HG03175 (cell line): ENCODE measurements at regions not wholly inside any gene's neighbourhood (a gene's known extent, or its start where the extent isn't known, plus 50 kb on each side); places are given as distances from the start of the nearest gene placed in this dataset.
A peak's percentile ranks its signal among the peaks of the same experiment; 100 is the strongest.

Experiments used
- ATAC-seq: cut with Tn5 transposase; IDR thresholded peaks from one replicate; pipeline ENCODE4 v1.9.1; 2021; ENCODE audit warnings: mild to moderate bottlenecking, moderate library complexity; ENCODE audit not compliant: unreplicated experiment

DNA sequence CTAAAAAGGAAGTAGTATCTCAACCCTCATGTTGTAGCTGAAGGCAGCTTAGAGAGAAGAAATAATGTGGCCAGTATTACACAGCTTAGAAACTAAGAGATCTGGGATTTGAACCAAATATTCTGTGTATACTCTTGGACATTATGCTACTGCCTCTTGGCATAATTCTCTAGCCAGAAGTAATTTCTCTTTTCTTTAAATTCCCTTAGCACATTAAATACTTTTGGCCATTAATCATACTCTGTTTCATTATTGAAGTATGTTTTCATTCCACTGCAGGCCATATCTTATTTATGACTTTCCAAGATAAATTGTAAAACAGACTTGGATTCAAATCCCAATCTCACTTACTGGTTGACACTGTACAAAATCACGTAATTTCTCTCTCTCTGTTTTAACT is 181.3 kb upstream of the SPAG17 start:
- ATAC-seq, result no peak

DNA sequence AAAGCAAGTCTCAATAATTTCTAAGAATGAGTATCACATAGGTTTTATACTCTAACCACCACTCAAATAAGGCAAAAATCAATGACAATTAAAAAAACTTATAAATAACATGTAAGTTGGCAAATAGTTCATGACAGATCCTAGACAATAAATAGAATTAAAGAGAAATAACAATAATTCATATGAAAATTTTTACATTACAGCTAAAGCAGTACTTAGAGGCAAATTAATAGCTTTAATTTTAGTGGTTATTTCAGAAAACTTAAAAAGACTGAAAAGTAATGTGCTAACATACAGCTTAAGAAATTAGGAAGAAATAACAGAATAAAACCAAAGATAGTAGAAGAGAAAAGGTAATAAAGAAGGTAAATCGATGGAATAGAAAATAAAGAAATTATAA is 179.9 kb upstream of the SPAG17 start:
- no peak for ATAC-seq

DNA sequence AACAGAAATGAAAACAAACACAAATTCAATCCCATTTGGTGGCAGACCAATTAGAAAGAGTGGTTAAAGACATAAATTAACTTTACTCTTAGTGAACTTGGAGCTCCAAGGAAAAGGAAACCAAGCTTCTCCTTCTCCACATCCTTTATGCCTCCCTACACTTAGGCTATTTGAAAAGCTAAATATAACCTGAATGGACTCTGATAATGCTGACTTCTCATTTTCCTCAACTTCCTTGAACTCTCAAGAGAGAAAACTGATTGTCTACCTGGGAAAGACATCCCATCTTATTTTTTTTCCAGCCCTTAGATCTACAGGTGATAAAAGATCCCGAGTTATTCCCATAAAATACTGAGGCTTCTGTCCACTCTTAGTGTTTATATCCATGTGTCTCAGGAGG is 178.4 kb upstream of the SPAG17 start:
- no peak for ATAC-seq

DNA sequence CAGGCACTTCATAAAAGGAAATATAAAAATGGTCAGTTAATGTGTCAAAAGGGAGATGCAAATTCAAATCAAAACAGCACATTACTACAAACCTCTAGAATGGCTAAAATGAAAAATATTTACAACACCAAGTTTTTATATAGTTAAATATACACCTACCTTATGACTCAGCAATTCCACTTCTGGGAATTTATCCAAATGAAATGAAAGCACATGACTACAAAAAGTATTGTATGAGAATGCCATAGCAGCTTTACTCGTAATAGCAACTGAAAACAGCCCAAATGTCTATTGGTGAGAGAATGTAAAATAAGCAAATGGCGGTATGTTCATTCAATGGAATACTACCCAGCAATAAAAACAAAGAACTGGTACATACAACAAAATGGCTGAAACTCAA is 175.8 kb upstream of the SPAG17 start:
- no peak for ATAC-seq

DNA sequence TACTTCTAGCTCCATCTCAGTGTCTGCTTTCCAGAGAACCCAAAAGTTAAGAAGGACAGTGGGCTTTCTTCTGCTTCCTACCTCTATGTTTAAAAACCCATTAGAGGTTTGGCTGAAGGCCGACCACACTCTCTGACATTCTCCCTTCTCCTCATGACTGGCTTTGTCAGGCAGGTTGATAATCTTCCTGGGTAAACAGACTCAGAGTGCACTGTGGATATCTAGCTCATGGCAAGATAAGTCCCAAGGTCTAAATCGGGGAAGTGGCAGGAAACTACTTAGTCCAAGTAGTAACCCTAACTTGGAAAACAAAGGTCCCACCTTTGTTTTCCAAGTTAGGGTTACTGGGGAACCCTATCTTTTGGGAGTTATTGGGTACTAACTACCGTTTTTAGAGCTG is 161.9 kb upstream of the SPAG17 start:
- no peak for ATAC-seq

DNA sequence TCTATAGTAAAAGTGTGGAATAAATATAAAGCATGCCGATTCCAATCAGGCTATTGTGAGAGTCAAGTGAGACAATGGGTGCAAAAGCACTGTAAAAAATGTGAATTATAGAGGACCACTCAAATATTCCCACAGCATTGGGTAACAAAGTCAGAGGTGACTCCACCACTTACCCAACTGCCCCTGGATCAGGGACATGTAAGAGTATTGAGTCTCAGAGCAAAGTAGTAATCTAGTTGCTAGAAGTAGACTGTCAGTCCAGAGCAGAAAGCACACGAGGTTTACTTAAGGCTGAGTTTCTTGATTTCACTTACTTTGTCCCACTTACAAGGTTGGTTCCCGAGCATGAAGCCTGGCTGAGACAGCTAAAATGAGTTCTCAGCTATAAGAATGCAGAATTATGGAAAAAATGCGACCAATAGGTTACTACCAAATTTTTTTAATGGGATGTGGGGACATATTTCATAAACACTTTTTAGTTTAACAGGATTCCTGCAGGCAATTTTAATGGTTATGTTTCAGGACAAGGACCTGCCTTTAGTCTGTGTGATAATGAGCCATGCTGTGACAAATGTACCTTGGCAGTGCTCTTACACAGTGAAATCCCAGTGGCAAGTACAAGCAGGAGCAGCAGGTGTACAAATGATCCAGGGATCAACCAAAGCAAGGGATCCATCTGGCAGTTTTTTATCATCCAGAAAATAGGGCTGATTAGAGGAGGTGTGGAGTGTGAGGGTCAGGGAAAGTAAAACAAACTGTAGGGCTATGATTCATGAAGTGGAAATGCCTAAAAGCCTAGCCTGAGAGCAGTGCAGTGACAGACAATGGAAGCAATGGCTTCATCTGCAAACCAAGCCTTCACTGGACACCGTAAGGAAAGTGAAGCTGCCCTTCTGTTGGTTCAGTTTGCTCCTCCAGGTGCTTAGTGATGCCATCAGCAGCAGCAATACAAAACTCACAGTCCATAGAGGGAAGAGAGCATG is 156.2 kb upstream of the SPAG17 start:
- ATAC-seq, result no peak

DNA sequence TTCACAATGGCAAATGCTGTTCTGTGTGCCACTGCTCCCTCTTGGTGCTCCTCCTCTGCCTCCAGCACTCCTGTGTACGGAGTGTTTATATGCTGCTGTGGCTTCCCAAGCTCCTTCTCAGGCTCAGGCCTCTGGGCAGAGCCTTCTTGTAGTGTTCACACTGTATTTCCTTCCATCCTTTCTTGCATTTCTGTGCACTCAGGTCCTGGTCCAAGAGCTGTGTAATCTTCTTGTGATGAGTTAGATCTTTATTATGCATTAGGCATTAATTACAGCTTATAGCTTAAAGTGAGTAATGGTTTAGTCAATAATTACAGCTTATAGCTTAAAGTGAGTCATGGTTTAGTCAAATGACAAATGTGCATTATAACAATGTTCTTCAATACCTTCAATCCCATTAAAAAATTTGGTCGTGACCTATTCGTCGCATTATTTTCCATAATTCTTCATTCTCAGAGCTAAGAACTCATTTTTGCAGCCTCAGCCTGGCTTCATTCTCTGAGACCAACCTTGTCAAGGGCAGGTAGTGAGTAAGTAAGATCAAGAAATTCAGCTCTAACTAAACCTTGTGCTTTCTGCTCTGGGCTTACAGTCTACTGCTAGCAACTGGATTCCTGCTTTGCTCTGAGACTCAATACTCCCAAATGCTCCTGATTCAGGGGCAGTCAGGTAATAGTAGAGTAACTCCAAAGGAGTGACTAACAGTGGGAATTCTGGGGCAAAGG is 154.5 kb upstream of the SPAG17 start:
- ATAC-seq, result no peak

DNA sequence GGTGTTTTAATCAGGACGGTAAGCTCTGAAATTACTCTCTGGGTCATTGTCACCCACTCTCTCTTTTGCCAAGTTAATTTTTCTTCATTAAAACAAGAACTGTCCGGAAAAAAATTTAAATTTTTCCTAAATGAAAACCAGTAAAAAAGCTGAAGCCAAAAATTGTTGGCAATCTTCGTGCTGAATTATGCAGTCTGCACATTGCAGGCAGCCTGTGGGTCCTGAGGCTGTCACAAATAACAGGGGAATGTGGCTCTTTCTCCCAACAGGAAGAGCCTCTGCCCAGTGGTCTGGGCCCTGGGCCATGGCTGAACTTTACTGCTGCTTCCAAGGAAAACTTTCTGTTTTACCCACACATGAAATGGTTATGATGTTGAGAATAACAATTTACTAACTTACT is 153.9 kb upstream of the SPAG17 start:
- no peak for ATAC-seq

DNA sequence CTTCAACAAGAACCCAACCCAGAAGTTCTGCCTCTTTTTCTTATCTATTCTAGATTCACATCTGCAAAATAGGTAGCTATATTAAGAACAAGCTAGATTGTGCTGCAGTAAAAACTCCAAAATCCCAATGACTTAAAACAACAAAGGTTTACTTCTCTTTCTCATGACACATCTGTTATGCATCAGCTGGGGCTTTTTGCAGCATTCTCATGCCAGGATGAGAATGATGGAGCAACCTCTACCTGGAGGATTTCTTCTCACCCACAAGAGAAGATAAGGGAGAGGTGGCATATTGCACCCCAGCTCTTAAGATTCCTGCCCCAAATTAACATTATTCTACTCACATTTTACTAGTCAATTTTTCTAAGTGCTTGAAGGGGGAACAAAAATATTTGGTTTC is 152.3 kb upstream of the SPAG17 start:
- ATAC-seq, result no peak

DNA sequence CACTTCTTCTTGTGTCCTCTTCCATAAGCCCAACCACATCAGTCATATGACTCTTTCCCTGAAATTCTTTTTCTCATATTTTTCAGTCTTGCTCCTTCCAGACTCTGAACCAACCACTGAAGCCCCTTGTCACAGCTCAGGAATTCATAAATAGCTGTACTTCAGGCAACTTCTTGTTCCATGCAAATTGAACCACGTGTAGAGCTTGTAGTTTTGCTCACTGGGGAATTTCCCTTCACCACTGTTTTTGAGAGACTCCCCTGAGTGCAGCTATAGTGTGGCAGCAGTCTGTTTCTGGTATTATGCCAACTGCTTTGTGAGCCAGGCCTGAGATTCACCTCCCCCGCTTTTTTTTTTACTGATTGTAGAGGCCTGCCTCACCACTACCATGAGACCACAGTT is 150.3 kb upstream of the SPAG17 start:
- ATAC-seq, result peak; percentile 83

DNA sequence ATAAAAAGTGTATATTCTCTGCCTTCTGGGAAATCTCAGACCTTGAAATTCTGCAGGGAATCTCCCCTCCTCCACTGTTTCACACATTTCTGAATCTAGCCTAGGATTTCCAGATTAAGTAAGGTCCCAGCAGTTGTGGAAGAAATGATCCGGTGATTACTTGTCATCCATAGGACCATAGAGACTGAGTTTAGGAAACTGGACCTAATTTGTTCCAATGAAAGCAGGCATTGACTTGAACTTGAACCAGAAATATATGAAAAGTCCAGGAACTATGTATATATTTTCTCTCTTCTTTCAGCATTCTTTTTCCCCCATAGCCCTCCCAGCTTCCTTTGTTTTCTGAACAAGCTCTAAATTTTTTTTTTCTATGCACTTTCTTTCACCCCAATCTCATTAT is 149.5 kb upstream of the SPAG17 start:
- no peak for ATAC-seq

DNA sequence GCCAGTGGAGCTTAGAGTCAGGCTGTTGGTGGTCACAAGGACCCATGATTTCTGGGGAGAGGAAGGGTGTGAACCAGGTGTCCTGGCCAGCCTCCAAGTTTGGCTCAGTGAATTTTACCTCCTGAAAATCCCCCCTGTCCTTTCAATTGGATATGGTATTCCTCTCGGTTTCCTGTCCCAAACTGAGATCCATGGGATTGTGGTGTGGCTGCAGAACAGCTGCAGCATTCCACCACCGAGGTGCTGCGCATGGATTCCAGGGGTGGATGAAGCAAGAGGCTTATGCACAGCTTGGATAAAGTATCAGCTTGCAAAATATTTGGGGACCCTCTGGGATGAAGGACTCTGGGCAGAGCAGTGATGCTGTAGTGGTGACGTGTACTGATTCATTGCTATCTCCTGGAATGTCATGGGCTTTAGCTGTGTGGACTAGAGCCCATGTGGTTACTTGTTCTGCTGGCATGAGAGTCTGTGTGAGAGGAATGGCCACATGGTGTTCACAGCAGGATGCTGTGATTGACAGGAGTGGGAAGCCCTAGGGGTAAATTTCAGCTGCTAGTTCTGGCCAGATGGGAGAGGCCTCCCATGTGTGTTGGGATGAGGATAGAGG is 148.7 kb upstream of the SPAG17 start:
- no peak for ATAC-seq

DNA sequence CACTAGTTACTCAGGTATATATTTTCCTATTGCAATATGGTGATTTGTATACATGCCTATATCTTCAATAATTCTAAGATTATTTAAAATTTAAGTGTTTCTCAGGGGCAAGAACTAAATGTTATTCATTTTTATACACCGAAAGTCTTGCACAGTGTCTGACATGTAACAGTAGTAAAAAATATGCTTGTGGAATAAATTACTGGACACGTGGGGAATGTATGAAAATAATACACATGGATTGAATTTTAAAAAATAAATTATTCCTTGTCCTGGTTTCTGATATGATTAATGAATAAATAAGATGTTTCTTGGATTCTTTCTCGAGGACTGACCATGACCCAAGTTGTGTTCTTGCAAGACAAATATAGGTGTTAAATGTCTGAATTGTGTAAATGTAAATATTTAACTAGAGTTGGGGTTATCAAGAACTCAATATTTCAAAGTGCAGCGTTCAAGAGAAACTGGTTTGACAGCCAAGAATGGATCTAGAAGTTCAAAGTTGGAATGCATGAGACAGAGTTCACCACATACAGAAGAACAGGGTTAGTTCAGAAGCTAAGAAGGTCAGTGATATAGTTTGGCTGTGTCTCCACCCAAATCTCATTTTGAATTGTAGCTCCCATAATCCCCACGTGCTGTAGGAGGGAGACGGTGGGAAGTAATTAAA is 142.1 kb upstream of the SPAG17 start:
- no peak for ATAC-seq

DNA sequence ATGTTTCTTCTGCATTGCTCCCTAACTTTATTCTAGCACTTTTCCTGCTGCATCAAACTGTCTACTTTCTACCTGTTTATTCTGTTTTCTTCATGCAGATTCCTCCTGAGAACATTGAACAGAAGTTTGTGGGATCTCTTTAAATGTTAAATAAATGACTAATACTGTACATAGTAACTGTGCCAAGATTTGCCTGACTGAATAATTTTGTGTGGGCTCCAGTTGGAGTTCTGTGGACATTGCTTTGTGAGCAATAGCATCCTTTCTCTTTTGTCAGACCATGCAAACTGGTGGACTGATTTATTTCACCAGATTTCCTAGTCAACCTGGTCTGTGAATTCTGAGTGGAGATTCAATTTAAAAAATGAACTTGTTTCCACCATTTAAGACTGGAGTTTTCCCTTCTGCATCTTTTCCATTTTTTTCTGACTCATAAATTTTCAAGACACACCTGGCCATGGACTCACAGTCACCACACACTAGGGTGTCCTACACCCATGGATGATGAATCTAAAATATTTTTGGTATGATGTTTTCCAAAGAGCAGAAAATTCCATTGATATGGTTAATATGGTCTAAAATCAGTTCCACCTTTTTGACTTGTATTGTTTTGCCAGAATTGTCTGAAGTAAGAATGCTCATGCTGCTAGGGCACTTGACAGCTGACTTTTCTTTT is 140.7 kb upstream of the SPAG17 start:
- no peak for ATAC-seq

DNA sequence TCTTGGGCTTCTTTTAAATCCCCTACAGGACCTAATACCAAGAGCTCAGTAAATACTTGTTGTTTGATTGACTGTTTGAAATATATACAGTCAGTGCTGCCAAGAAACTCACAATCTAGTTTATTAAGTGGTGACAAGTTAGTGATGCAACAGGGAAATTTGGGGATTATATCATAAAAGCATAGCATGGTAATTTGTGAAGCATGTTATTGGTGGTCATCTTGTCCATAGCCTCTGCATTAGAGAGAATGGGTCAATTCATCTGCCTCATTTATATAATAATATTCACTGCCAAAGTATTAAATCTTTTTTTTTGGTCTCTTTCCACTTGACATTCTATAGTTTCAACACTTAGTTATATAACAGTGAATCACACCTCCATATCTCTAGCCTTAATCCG is 138.2 kb upstream of the SPAG17 start:
- ATAC-seq, result no peak

DNA sequence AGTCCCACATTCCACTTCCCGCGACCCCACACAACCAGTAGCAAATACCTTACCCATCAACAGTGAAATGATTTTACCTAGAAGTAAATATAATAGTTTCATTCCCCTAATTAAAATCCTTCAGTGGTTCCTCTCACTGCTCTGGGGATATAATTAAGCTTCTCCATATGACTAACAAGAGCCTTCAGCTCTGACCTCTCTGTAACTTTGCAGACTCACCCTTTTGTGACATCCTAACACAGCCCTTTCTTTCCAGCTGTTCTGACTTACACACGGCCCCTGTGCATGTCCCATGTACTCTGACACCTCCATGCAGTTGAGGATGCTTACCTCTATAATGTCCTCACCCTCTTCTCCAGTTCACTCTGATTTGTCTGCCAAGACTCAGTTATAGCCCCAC is 137.3 kb upstream of the SPAG17 start:
- ATAC-seq, result no peak

DNA sequence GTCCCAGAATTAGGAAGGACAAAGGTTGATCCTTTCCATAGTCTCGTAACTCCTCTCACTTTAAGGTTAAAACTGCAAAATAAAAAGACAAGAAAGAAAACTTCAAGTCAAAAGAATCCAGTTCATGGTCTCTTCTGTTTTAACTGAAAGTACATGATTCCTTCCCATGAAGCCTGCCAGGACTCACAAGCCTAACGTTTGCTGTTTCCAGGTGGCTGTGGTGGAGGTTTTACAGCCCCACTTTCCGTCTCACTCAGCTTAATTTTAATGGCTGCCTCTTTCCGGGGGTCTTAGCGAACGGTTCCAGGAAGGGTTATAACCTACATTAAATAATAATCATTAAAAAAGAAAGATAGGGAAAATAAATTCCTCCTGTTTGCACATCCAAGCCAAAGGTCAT is 136.8 kb upstream of the SPAG17 start:
- no peak for ATAC-seq

DNA sequence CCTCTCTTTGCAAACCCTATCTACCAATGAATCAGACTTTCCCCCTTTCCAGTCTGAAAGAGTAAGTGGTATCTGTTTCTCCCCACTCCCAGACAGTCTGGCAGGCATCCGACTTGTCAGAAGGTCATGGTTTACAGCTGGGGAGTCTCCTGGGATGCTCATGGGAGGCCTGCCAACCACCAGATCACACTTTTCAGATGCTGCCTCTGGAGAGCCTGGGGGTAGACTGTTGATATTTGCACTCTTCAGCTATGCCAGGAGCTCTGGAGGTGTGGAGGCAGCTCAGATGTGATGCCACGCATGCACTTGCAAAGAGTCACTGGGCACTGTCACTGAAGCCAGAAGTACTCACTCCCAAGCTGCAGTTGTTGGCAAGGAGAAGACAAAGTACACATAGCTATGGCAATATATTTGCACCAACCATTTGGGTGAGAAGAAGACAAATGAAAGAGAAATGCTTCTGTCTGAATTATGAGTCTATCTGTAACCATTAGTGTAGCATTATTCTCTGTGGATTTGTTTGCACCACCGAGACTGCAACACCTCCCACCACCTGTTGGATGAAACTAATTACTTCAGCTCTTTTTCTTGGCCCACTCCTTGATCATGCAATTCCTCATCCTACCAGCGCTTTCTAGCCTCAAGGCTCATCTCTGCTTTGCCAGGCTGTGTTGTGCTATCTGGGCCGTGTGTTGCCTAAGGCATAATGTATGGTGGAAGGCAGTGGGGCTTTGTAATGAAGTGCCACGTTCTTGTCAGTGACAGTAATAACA is 133.0 kb upstream of the SPAG17 start:
- no peak for ATAC-seq

DNA sequence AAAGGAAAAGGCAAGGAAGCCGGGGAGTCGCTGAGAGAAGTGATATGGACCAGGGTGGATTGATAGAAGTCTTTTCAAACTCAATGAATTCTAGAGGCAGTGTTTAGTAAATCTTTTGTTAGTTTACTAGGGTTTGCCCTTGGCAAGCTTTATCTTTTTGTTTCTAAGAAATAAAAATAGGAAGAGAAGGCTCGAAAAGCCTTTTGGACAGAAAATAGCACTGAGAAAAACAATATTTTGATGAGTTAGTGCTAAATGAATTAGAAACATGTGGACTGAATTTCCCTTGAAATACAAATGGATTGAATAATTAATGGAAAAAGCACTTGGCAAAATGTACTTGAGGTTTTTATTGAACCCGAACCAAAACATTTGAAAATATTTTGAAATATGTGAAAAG is 121.8 kb upstream of the SPAG17 start:
- ATAC-seq, result no peak
